Activated CD8-positive, alpha-beta memory T cell treated with anti-CD3 and anti-CD28 coated beads, Interleukin-2, amount 50 U/mL, for 24 hours (primary cell): ENCODE measurements at regions not wholly inside any gene's neighbourhood (a gene's known extent, or its start where the extent isn't known, plus 50 kb on each side); places are given as distances from the start of the nearest gene placed in this dataset.

Experiments
- DNase-seq: peaks from one replicate; pipeline ENCODE4 v3.0.0-alpha.2; 2020; ENCODE audit errors: extremely low read depth

DNA sequence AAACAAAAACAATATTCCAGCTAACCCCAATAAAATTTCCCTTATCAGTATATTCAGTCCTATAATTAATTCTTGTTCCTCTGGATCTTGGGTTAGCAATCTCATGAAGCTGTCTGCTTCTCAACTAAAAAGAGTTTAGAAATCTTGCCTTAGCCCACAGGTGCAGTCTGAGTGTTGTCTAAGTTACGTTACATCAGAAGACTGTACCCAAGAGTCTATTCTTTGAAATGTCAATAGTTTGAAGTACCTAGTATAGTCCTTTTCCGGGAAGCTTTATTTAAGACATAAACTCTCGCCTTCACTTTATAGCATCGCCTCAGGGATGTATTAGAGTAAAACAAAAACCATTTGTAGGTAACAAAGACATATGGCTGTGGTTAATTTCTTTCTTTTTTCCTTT, 465.1 kb downstream of the FUT8 start:
- DNase-seq: no peak

DNA sequence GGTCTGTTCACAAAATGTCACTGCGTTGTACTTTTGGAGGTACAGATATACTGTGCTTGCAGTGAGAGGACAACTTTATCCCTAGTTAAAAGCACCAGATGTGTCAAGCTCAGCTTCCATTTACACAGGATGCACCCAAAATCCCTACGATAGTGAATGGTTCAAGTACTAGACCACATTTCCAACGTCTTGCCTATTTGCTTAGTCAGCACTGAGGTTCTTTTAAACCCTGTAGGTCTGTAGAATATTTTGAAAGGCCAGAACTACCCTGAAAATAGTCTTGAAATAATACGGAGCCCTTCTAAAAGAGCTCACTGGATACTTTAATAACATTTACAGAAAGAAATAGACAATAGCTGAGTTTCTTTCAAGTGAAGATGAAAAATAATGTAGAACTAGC, 466.1 kb downstream of the FUT8 start:
- DNase-seq: no peak

DNA sequence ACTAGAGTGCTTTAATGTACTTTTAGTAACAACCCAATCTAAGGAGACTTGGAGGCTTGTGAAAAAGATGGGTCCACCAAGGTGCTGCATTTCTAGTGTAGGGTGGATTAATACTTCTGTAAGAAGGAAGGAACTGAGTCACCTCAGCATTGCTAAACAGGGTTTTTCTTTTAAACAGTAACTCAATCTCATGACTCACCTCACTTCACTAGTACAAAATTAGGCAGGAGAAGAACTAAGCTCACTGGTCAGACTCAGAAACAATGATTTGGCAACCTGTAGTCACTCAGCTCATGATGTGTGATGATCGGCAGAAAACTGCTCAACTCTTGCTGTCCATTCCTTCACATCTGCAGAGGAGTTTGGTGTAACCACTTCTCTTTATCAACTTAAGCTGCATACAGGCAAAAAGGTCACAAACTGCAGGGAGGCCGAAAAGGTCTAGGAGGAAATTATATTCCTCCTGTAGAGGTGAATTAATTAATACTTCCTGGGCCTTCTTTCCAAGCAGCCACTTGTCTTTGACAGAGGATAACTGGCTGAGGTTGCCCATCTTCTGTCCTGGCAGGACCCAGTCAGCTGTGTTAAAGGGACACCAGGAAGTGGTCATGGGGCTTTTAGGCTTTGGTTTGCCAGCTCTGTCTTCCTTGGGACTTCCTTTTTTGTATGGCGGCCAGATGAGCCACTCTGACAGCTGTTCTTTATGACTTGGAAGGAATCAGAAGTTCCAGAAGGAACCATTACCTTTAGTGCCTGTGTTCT, 466.9 kb downstream of the FUT8 start:
- no peak for DNase-seq

DNA sequence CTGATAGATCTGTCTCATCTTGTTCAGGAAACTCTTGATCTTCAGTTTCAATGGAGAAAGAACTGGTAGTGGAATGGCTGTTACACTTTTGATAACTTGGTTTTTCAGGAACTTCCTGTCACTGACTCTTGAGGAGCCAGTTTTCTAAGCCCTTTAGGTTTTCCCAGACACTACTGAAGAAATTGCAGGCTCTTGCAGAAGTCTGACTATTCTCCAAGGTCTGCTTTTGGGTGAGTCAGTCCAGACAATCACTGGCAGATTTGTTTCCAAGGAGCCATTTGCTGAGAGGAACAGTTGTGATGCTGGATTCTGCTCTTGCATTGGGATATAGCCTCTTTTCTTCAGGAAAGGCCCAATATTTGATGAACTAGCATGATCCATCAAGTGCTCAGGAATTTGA, 468.0 kb downstream of the FUT8 start:
- no peak for DNase-seq

DNA sequence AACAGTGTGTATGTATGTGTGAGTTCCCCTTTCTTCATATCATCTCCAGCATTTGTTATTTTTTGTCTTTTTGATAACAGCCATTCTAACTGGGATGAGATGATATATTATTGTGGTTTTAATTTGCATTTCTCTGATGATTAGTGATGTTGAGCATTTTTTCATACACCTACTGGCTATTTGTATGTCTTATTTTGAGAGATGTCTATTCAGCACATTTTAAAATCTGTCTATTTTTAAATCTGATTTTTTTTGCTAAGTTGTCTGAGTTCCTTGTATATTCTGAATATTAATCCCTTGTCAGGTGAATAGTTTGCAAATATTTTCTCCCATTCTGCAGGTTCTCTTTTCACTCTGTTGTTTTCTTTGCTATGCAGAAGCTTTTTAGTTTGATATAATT, 469.1 kb downstream of the FUT8 start:
- DNase-seq: no peak

DNA sequence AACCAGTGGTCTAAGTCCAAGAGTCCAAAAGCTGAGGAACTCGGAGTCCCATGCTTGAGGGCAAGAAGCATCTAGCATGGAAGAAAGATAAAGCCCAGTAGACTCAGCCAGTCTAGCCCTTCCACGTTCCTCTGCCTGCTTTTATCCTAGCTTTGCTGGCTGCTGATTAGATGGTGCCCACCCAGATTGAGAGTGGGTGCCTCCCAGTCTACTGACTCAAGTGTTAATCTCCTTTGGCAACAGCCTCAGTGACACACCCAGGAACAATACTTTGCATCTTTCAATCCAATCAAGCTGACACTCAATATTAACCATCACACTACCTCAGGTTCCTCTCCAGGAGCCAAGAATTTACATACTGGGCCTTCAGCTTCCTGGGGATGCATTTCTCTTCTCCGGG, 476.1 kb downstream of the FUT8 start:
- DNase-seq: no peak

DNA sequence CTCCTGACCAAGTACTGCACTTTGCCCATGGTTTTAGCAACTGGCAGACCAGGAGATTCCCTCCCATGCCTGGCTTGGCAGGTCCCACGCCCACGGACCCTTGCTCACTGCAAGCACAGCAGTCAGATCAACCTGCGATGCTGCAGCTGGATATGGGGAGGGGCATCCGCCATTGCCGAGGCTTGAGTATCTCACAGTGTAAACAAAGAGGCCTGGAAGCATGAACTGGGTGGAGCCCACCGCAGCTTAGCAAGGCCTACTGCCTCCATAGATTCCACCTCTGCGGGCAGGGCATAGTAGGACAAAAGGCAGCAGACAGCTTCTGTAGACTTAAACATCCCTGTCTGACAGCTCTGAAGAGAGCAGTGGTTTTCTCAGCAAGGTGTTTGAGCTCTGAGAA, 479.8 kb downstream of the FUT8 start:
- DNase-seq: no peak

DNA sequence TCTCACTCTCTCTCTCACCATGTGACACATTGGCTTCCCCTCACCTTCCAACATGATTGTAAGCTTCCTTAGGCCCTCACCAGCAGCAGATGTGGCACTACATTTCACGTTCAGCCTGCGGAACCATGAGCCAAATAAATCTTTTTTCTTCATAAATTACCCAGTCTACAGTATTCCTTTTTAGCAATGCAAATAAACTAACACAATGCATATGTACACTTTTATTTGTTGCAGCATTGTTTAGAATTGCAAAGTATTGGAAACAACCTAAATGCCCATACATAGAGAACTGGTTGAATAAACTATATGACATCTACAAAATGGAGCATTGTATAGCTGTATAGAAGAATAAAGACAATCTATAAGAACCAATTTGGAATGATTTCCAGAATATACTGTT, 487.6 kb downstream of the FUT8 start:
- DNase-seq: no peak

DNA sequence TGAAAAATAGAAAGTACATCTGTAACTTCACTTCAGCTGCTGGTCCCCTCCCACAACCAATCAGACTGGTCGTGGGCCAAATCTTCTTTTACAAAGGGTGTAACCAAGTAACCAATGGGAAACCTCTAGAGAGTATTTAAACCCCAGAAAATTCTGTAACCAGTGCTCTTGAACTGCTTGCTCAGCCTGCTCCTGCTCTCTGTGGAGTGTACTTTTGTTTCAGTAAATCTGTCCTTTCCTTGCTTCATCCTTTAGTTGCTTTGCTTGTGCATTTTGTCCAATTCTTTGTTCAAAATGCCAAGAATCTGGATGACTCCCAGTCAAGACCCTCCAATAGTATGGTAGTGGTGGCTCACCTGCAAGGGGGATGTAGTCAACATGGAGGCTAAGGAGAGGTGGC, 489.1 kb downstream of the FUT8 start:
- no peak for DNase-seq

DNA sequence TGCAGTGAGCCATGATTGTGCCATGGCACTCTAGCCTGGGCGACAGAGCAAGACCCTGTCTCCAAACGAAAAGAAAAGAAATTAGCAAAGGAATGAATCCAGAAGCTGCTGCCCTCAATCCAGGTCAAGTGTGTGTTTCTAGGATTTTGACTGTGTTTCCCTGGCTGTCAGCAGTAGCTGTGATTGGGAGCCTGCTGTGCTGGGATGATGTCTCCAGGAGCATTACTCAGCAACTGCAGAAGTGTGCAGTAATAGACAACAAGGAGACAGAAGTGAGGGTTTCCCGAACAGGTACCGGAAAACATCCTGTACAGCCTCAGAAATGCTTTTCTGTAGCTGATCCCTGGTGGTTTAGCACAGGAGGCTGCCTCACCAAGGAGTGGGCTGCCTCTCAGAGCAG, 492.5 kb downstream of the FUT8 start:
- DNase-seq: no peak

DNA sequence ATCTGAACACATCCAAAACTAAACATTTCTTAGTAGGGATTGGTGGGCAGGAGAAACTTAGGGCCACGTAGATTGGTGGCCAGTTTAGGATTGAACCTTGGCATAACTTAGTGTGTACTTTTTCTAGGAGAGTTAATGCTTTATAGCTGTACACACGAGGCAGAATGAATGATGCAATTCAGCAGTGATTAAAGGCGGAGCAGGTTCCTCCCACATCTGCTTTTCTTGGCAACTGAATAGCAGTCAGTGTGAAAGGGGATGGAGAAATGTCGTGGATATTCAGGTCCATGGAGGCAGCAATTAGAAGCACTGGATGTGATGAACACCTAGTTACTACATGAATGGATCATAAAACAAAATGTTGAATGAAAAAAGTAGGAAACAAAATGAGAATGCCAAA, 493.8 kb downstream of the FUT8 start:
- DNase-seq: no peak

DNA sequence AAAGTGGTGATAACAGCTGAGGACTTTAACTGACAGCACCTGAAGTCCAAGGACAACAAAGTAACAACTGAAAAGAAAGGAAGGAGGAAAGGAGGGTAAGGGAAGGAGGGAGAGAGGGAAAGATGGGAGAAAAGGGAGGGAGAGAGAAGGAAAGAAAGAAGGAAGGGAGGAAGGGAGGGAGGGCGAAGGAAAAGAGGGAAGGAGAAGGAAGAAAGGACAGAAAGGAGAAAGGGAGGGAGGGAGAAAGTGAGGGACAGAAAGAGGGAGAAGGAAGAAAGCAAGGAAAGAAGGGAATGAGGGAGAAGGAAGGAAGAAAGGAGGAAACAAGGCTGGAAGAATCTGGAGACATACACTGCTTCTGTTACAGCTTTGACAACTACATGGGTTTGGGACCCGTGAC, 494.4 kb downstream of the FUT8 start:
- DNase-seq: no peak

DNA sequence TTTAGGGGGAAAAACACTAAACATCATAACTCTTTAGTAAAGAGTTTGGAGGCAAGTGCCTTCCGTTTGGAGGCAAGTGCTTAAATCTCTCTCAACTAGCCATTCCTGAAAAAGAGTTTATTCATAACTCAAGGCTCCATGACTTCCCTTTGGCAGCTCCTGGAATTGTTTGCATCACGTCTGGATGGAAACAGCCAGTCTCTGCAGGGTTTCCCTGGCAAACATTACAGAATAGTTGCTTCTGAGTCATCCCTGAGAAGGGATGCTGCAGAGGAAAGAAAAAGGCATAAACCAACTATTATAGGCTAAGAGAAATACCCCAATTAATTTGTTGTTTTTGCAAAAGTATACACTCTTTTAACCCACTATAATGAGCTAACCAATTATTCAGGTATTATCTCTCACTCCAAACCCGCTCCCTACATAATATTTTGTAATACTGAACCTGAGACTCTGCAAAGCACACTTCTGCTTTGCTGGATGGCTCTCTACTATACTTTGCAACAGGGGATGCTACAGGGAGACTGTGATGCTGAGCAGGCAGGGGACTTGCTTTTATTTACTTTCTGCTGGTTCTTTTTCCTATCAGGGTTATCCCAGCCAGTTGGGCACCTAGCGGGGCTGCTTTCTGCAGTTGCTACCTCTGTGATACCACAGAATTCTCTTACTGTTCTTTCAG, 497.7 kb downstream of the FUT8 start:
- no peak for DNase-seq

DNA sequence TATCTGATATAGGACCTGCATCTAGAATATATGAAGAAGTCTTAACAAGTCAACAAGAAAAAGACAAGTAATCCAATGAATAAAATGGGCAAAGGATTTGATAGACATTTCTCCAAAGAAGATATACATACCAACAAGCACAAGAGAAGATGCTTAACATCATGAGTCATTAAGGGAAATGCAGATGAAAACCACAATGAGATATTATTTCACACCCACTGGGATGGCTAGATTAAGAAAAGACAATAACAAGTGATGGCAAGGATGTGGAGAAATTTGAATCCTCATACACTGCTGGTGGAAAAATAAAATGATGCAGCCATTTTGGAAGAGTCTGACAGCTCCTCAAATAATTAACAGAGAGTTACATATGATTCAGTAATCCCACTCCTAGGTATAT, 502.6 kb downstream of the FUT8 start:
- no peak for DNase-seq

DNA sequence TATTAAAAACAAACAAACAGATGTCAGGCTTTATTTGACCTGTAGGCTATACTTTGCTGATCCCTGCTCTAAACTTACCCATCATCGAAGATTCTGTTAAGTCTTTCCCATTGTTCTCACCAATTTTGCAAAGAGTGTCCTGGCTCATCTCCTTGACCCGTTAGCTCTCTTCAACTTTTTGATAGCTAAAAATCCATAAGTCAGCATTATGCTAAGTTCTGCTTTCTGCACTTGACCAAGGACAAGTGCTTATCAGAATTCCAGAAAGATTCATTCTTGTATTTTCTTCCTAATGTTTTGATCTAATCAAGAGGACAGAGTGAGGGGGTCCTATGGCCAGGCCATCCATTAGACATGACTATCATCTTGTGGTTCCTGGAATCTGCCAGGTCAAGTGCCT, 503.5 kb downstream of the FUT8 start:
- no peak for DNase-seq

DNA sequence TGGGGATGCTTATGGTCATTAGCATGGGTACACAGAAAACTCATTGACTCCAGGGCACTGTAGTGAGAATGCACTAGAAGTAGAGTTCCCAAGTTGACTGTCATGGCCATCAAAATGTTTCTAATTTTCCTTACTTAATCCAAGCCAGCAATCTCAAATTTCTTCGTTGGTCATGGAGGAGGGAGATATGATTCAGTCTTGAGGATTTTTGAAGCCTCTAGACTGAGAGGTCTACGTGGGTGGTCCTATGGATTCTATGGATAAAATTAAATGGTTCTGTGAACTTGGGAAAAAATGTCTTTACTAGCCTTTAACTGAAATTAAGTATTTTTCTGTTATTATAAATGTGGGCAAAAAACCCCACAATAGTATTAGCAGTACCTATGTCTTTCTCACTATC, 508.5 kb downstream of the FUT8 start:
- DNase-seq: no peak

DNA sequence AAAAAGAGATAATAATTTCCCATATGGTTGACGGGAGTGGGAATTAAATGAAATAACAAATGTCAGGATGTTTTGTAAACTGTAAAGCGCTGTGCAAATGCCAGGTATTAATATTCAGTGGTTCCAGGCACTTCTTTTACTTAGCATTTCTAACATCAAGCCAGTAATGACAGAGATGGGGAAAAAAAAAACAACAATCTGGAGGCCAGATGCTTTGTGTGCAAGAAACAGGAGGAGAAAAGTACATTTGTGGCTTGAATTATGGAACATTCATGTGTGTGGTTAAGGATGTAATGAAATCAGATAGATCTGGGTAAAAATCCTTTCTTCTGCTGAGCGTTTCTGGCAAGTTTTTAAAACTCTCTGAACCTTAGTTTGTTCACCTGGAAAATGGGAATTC, 509.6 kb downstream of the FUT8 start:
- no peak for DNase-seq

DNA sequence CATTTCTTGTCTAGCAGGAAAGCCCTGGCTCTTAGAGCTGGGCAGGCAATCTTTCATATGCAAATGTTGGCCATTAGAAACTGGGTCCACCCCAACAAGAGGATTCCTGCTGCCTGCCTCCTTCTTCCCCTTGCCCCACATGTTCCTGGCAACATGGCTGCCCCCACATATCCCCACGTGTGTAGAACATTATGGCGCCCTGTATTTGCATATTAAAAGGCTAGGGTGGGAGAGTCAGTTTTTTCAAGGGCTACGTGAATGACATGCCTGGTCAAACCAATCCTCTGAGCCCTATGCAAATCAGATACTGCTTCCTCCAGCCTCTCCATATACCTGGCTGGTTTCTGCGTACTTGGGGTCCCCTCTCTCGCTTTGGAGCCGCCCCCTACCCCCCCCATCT, 514.0 kb downstream of the FUT8 start:
- DNase-seq: no peak

DNA sequence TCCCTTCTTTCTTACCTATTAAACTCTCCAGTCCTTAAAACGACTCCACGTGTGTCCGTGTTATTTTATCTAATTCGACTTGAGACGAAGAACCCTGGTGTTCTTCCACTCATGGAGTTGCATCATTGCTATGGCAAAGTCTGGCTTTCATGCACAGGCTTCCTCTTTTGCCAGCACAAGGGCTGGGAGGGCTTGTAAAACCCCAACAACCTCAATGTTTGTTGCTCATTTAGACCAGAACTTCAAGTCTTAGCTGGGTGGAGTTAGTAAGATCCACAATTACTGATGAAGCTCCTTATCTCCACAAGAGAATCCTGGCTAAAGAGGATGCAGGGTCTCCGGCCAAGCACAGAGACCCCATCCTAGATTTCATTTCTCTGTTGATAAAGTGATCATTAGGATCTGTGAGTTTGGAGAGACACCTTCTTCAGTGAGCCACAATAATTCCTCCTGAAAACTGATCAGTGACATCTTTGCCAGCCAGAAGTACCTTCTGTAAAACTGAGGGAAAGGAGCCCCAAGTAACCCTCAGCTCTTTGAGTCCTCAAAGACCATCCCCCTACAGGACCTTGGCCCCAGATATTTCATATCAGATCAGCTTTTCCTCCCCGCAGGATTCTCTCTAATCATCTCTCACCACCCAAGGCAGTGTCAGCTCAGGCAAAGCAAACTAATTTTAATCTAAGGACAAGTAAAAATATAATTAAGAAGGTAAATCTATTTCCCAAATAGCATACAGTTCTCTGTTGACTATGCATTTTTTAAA, 514.6 kb downstream of the FUT8 start:
- DNase-seq: no peak

DNA sequence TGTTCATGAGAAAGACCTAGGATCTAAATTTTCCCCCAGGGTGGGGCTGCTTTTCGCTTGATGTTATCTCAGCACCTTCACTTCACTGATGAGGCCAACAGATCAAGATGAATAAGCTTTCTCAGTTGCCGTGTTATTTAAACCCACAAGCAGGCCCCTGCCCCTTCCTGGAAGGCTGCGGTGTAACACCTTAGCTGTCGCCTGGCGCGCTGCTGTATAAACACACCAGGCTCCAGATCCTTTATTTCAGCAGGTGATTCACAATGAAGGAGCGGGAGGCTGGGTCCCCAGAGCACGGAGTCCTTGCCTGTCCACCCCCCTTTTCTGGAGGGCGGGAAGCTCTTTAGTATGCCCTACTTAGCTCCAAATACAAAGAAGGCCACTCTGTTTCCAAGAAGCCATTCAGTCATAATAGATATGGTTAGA, 515.4 kb downstream of the FUT8 start:
- peak; percentile 61 for DNase-seq

DNA sequence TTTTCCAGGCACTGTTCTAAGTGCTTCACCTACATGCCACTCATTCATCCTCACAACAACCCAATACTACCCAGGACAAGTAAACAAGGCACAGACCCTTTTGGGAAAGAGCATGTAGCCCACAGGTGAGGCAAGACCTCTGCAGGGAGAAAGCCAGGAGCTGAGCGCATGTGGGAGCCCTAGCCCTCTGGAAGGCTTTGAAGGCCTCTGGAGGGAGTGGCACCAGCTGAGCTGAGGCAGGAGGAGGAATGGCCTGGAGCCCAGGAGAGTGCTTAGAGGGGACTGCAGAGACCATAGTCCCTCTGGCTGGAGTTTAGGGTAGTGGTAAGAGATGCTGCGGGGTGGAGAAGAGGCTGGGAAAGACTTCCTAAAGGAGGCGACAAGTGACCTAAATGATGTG, 516.5 kb downstream of the FUT8 start:
- DNase-seq: no peak

DNA sequence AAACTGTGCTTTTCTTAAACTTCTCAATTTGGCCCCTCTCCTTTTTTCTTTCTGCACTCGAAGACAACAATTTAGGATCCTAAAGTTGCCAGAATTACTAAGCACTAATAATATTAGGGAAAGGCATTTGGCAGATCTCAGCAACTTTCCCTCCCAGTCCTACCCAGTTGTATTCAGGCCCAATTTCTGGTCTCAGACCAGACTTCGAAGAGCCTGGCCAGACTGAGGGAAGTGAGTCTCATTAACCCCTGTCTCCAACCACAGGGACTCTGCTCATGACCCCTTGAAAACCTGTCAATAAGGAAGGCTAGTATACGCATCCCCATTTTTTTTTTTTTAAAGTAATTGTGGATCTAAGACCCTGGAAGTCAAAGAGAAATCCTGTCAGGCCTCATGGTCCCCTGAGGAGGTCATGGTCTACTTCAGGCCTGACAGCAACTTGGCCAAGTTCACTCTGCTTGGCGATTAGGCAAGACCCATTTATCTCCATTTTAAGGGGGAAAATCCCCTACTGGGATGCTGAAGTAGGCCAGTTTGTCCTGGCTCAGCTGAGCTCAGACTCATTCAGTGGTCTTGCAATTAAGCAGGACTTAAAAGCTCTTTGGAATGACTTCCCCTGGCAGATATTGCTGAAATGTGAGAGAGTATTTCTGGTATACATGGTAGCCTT, 521.0 kb downstream of the FUT8 start:
- DNase-seq: no peak

DNA sequence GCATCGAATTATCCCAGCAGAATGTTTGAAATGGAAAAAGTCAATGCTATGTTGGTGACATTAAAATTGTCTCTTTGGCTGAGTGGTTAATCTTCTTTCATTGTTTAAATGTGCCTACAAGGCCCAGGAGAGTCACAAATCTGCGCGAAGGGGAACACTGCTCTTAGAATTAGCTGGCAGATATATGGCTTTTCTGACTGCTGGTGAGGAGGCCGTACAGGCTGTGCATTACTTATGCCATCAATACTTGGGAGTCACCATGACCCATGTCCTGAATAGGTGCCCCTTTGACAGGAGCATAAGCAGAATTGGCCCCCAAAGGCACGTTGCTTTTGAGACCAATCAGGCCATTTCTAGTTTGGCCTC, 521.5 kb downstream of the FUT8 start:
- DNase-seq: no peak
